Gastrocnemius medialis (tissue), 4 donors: ENCODE measurements at regions not wholly inside any gene's neighbourhood (a gene's known extent, or its start where the extent isn't known, plus 50 kb on each side); places are given as distances from the start of the nearest gene placed in this dataset.

ENCODE experiments used
- CTCF ChIP-seq, 5 experiments: fragments of 450-650 bp in 3 of 5; fragments of 200-600 bp in 2 of 5; sonication (generic) in 2 of 5; IDR thresholded peaks in 4 of 5; conservative IDR thresholded peaks in 1 of 5; 1 replicate in 4 of 5; 2 replicates in 1 of 5; pipeline ENCODE4 v1.5.1; 2016 to 2019; ENCODE audit warnings: antibody characterized with exemption in 5 of 5, mild to moderate bottlenecking in 3 of 5, moderate library complexity in 3 of 5
- POLR2A ChIP-seq, 2 donors: fragments of 450-650 bp; IDR thresholded peaks; one replicate each; pipeline ENCODE4 v1.6.1; 2017; ENCODE audit warnings: antibody characterized with exemption in 2 of 2, mild to moderate bottlenecking in 2 of 2, moderate library complexity in 2 of 2

DNA sequence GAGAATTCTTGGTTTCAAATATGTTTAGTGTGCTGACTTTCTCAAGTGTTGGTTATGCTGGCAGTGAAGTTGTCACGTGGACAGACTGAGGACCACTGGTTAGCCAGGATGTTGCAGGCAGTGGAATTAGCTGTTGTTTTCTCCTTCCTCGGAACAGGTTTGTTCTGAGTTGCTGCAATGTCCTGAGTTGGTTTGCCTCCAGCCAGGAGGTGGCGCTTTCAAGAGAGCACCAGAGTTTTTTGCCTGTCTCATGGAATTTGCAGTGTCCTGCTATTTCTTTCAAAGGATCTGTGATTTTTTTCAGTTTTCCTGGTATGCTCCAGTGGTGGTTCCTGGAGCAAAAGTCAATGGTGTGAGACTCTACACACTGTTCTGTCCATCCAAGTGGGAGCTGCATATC, 158.1 kb upstream of the CXorf66 start:
- TF ChIP-seq CTCF (IDR thresholded peaks at IDR 0.05 in 4 of 5, conservative IDR thresholded peaks at IDR 0.05 in 1 of 5) (no peak), POLR2A (IDR thresholded peaks at IDR 0.05) (no peak)
